AG04449 (cell line): ENCODE measurements at regions not wholly inside any gene's neighbourhood (a gene's known extent, or its start where the extent isn't known, plus 50 kb on each side); places are given as distances from the start of the nearest gene placed in this dataset.

ENCODE experiments used
- CTCF ChIA-PET: fragments of 350-600 bp; formaldehyde crosslinking; extraction: SDS; loops from one replicate; lab custom pipeline; 2021; ENCODE audit warnings: antibody characterized with exemption; lab: Yijun Ruan, JAX
- POLR2A ChIA-PET: fragments of 400-600, 350-600 bp; formaldehyde crosslinking; extraction: SDS; loops from one replicate; lab custom pipeline; 2020; ENCODE audit warnings: antibody characterized with exemption, inconsistent platforms; lab: Yijun Ruan, JAX
- DNase-seq: peaks from one replicate; pipeline ENCODE4 v3.0.0-alpha.2; 2010; ENCODE audit warnings: low read depth, low spot score
- H3K4me3 ChIP-seq: 2 replicates; pipeline ENCODE4 v1.5.1; 2011; ENCODE audit warnings: low read depth, mild to moderate bottlenecking, control low read depth, low read length
- TF ChIP-seq, protein P1 (sequence below): IDR thresholded peaks from one replicate; pipeline ENCODE4 v1.5.1; 2011; ENCODE audit warnings: mild to moderate bottlenecking, moderate library complexity, low read length, control low read depth, inconsistent platforms; ENCODE audit not compliant: insufficient read depth; ENCODE audit errors: missing control alignments

DNA sequence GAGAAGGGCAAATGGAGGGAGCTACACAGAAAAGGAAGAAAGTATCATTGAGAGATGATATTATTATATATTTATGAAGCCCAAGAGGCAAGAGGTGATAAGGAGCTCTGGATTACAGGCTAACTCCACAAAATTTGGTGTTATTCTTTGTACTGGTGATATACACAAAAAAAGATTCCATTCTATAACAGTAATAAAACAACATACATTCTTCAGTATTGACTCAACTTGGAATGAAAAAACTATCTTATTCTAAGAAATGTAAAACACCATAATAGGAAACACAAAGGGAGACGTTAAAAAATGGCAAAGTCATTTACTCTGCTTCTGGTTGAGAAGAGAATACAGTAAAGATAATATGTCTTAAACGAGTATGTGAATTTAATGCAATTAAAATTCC lies 99.4 kb downstream of the TEX35 start:
- ChIA-PET POLR2A (interaction anchor here (0.9 to 1.2 kb wide), 3 partner anchors 17 to 70 kb away, joined by 3 to 8 read pairs (median 5); no protein-coding TSS in a partner anchor), CTCF (interaction anchor here (1.0 to 2.5 kb wide), 3 partner anchors 14 to 63 kb away, joined by 3 to 6 read pairs (median 4); no protein-coding TSS in a partner anchor)
- no peak overlapping the region for H3K4me3 ChIP-seq
- DNase-seq: no peak
- TF ChIP-seq, protein P1, sequence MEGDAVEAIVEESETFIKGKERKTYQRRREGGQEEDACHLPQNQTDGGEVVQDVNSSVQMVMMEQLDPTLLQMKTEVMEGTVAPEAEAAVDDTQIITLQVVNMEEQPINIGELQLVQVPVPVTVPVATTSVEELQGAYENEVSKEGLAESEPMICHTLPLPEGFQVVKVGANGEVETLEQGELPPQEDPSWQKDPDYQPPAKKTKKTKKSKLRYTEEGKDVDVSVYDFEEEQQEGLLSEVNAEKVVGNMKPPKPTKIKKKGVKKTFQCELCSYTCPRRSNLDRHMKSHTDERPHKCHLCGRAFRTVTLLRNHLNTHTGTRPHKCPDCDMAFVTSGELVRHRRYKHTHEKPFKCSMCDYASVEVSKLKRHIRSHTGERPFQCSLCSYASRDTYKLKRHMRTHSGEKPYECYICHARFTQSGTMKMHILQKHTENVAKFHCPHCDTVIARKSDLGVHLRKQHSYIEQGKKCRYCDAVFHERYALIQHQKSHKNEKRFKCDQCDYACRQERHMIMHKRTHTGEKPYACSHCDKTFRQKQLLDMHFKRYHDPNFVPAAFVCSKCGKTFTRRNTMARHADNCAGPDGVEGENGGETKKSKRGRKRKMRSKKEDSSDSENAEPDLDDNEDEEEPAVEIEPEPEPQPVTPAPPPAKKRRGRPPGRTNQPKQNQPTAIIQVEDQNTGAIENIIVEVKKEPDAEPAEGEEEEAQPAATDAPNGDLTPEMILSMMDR: no peak

DNA sequence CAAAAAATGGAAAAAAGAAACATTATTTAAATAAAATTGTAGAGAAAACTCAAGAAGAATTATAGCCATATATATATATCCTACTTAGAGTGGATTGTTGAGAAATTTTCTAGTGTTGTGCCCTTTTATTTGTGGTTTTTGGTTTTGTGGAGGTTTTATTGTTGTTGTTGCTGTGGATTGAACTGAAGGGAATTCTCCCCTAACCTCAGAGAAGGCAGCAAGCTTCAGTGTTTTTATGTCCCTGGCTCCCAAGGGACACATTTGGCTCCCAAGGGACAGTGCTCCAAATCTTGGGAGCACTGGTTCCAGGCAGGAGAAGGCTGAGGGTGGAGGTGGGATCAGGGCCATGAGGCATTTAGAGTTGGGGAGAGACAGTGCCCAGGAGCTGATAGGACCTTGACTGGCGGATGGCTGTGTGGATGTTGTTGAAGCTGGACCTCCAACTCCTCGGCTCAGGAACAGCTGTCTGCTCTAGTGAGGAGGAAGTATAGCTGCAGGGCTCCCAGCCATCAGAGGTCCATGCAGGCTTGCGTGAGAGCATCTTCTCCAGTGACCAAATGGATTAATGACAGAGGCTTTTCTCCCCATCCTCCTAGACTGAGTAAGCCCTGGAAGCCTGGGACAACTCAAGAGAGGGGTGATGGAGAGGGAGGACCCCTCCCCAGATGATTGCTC lies 100.5 kb downstream of the TEX35 start:
- H3K4me3 ChIP-seq: no peak overlapping the region
- POLR2A ChIA-PET: no interaction called here
- CTCF ChIA-PET: interaction anchor here (2.5 kb wide), 1 partner anchor 15 kb away, joined by 6 read pairs; no protein-coding TSS in a partner anchor
- TF ChIP-seq, protein P1: no peak
- DNase-seq: no peak

DNA sequence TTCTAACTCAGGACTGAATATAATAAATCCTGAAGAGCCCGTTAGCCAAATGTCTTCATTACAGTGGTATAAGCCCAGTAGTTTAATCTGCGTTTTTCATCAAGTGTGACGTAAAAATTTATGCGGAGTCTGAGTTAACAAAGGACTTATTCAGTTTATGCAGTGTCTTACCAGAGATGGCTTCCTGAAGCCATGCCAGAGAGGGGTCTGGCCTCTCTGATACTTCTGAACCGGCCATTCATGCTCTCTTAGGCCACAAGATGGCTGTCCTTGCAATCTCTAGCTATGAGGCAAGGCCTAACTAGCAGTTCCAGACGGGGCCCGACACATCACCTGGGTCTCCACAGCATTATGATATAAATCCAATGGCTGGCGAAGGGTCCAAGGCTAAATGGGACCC lies 101.4 kb downstream of the TEX35 start:
- CTCF ChIA-PET: interaction anchor here (0.8 to 2.5 kb wide), 3 partner anchors 15 to 385 kb away, joined by 3 to 6 read pairs (median 3); no protein-coding TSS in a partner anchor
- DNase-seq: no peak
- TF ChIP-seq, protein P1: no peak
- no peak overlapping the region for H3K4me3 ChIP-seq
- POLR2A ChIA-PET: no interaction called here

DNA sequence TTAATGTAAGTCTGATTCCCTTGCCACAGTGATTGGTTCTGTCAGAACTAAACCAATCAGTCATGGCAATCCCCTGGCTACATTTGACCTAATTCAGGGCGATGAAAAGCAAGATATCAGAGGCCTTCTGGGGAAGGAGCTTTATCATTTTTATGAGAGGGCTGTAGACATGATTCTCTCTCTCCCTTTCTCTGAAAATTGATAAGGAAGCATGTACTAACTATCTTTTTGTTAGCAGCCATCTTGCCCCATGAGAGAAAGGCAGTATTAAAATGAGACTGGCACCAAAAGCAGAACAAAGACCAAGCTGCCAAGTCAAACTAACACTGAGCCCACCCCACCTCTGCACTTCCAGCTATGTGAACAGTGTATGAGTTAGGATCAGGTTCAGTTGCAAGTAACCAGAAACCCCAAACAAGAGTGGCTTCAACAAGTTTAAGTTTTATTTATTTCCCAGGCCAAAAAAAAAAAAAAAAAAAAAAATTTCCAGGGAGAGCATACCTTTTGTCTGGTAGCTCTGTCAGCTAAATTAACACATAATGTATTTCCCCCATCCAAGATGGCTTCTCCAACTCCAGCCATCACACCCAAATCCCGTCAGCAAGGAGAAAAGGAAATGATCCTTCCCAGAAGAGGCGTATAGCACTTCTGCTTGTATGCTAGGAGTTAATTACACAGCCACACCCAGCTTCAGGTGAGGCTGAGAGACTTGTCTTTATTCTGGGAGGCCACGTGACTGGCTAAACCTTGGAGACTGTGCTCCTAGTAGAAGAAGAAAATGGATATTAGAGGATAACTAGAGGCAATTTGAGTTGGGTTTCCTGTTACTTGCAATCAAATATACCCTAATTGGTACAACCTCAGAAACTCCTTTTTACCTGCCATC lies 105.8 kb upstream of the RALGPS2 start:
- TF ChIP-seq, protein P1: no peak
- ChIA-PET POLR2A (no interaction called here), CTCF (interaction anchor here (1.2 to 1.5 kb wide), 2 partner anchors 10 to 384 kb away, joined by 3 to 8 read pairs; no protein-coding TSS in a partner anchor)
- no peak overlapping the region for H3K4me3 ChIP-seq
- no peak for DNase-seq

DNA sequence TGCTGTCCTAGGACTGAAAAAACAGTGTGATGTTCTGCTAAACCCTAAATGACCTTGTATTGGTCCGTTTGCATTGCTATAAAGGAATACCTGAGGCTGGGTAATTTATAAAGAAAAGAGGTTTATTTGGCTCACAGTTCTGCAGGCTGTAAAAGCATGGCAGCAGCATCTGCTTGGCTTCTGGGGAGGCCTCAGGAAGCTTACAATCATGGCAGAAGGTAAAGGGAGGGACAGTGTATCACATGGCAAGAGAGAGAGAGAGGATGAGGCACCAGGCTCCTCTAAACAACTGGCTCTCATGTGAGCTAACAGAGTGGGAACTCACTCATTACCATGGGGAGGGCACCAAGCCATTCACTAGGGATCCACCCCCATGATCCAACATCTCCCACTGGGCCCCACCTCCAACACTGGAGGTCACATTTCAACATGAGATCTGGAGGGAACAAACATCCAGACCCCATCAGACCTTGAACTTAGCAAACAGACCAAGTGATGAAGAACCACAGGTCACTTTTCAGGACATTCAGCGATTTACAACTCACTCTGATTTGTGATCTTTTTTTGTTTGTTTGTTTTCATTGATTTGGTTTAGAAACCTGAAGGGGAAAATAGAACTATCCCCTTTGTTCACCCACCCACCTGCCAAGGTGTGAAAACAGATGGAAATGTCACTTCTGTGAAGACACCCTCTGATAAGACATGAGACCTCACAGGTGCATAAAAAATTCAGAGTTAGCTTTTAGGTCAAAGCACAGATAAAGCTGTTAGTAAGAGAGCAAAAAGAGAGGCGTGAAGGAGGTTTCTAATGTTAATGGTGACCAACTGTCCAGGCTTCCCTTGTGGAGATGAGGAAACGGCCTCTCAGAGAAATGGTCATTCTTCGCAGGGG lies 104.2 kb upstream of the RALGPS2 start:
- ChIA-PET CTCF (no interaction called here), POLR2A (no interaction called here)
- TF ChIP-seq, protein P1: no peak
- no peak for DNase-seq
- no peak overlapping the region for H3K4me3 ChIP-seq
